HepG2 (cell line): ENCODE measurements at regions not wholly inside any gene's neighbourhood (a gene's known extent, or its start where the extent isn't known, plus 50 kb on each side); places are given as distances from the start of the nearest gene placed in this dataset.

Experiments used
- ATAC-seq: fragments of 200-7000 bp; cut with Tn5 transposase; 3 replicates; pipeline ENCODE4 v1.9.1; 2020; ENCODE audit warnings: mild to moderate bottlenecking, moderate library complexity
- BruUV-seq: library from RNA; stranded (reverse); fragments of 400-500 nt; replicated peaks from 2 replicates; lab custom pipeline; 2021; lab: Mats Ljungman, UMichigan
- CTCF ChIA-PET: fragments of 300-600 bp; formaldehyde crosslinking; extraction: SDS; loops from one replicate; lab custom pipeline; 2021; ENCODE audit warnings: low total read pairs, inconsistent platforms, low intra/inter-chr PET ratio; lab: Yijun Ruan, JAX
- POLR2A ChIA-PET: fragments of 350-600 bp; sonication (Branson Sonifier 250); formaldehyde crosslinking; loops from one replicate; lab custom pipeline; 2020; ENCODE audit warnings: antibody characterized with exemption, inconsistent platforms; lab: Yijun Ruan, JAX
- DNase-seq: peaks from one replicate; pipeline ENCODE4 v3.0.0-alpha.2; 2015; ENCODE audit warnings: low spot score
- FAIRE-seq: peaks from 3 replicates; lab custom pipeline; 2011; peaks lifted over from hg19 to GRCh38; lab: Jason Lieb, UNC
- H2AFZ ChIP-seq: one replicate; pipeline ENCODE4 v1.6.1; 2011; ENCODE audit warnings: low read length, inconsistent platforms
- H3K27ac ChIP-seq: fragments of 300-600 bp; 3 replicates; pipeline ENCODE4 v1.8.0; 2011; ENCODE audit warnings: mixed run types, mild to moderate bottlenecking, mixed read lengths, low read length, inconsistent platforms; ENCODE audit not compliant: insufficient read depth; ENCODE audit errors: extremely low read length
- H3K27me3 ChIP-seq, 2 experiments: fragments of 200-600 bp in 1 of 2; 2 replicates in 1 of 2; 3 replicates in 1 of 2; pipeline versions ENCODE4 v1.6.0 to v1.8.0; 2011; ENCODE audit warnings: low read length in 2 of 2, mild to moderate bottlenecking in 2 of 2, moderate library complexity in 2 of 2, inconsistent platforms in 1 of 2; ENCODE audit not compliant: insufficient read depth in 2 of 2, control insufficient read depth in 1 of 2
- H3K36me3 ChIP-seq, 2 experiments: fragments of 200-600 bp in 1 of 2; replicated peaks in 1 of 2; 2 replicates in 1 of 2; 3 replicates in 1 of 2; pipeline versions ENCODE4 v1.5.1 to v1.8.0; 2011; ENCODE audit warnings: low read length in 2 of 2, inconsistent platforms in 1 of 2; ENCODE audit not compliant: insufficient read depth in 2 of 2, control insufficient read depth in 1 of 2
- H3K4me1 ChIP-seq: 2 replicates; pipeline ENCODE4 v1.5.1; 2012; ENCODE audit warnings: low read length, inconsistent platforms; ENCODE audit not compliant: insufficient read depth
- H3K4me2 ChIP-seq: 2 replicates; pipeline ENCODE4 v1.6.0; 2011; ENCODE audit warnings: low read depth, low read length, inconsistent platforms
- H3K4me3 ChIP-seq, 3 experiments: fragments of 200-600 bp in 1 of 3; sonication (generic), shearing (Covaris generic) in 1 of 3; replicated peaks in 1 of 3; 2 replicates each; pipeline ENCODE4 v1.5.1; 2011 to 2016; ENCODE audit warnings: low read length in 3 of 3, inconsistent platforms in 2 of 3, low read depth in 2 of 3, mild to moderate bottlenecking in 2 of 3, control low read depth in 1 of 3, mixed read lengths in 1 of 3; ENCODE audit not compliant: insufficient read depth in 1 of 3
- H3K79me2 ChIP-seq: one replicate; pipeline ENCODE4 v1.6.1; 2011; ENCODE audit warnings: low read length, inconsistent platforms; ENCODE audit not compliant: insufficient read depth
- H3K9ac ChIP-seq: 2 replicates; pipeline ENCODE4 v1.6.0; 2011; ENCODE audit warnings: mild to moderate bottlenecking, low read depth, low read length, inconsistent platforms; ENCODE audit not compliant: insufficient read depth
- H3K9me3 ChIP-seq: 2 replicates; pipeline ENCODE4 v1.5.1; 2012; ENCODE audit warnings: mild to moderate bottlenecking, low read length
- H4K20me1 ChIP-seq: 2 replicates; pipeline ENCODE4 v1.6.0; 2011; ENCODE audit warnings: inconsistent platforms, mild to moderate bottlenecking, low read length, moderate library complexity; ENCODE audit not compliant: insufficient read depth
- GPBP1L1 ChIP-seq: sonication (generic); formaldehyde crosslinking; IDR thresholded peaks from 2 replicates; pipeline ENCODE4 v1.5.0; 2020; ENCODE audit warnings: mild to moderate bottlenecking, missing genetic modification reagents
- HNF4A ChIP-seq: sonication (generic); formaldehyde crosslinking; IDR thresholded peaks from 2 replicates; pipeline ENCODE4 v1.4.0; 2020; ENCODE audit warnings: missing genetic modification reagents
- MTA3 ChIP-seq: sonication (generic); formaldehyde crosslinking; IDR thresholded peaks from 2 replicates; pipeline ENCODE4 v1.4.0; 2020; ENCODE audit warnings: missing genetic modification reagents
- NR2F1 ChIP-seq, 2 experiments: fragments of 450-650 bp in 1 of 2; formaldehyde crosslinking in 1 of 2; IDR thresholded peaks; 2 replicates each; pipeline versions ENCODE4 v1.5.0 to v1.6.1; 2016 to 2020; ENCODE audit warnings: mild to moderate bottlenecking in 1 of 2, missing compliant biosample characterization in 1 of 2, missing genetic modification reagents in 1 of 2, moderate library complexity in 1 of 2
- ZBTB25 ChIP-seq: IDR thresholded peaks from 2 replicates; pipeline ENCODE4 v1.6.1; 2018; ENCODE audit warnings: missing genetic modification reagents
- ZNF224 ChIP-seq: sonication (generic); formaldehyde crosslinking; IDR thresholded peaks from 2 replicates; pipeline ENCODE4 v1.5.0; 2020; ENCODE audit warnings: mild to moderate bottlenecking, missing genetic modification reagents
- ZNF746 ChIP-seq: sonication (generic); formaldehyde crosslinking; IDR thresholded peaks from 2 replicates; pipeline ENCODE4 v1.8.0; 2022; ENCODE audit warnings: mild to moderate bottlenecking, missing genetic modification reagents
- ZNF792 ChIP-seq: IDR thresholded peaks from 2 replicates; pipeline ENCODE4 v1.6.1; 2016
- ZSCAN9 ChIP-seq: IDR thresholded peaks from 2 replicates; pipeline ENCODE4 v1.6.1; 2016; ENCODE audit warnings: borderline replicate concordance
- WGBS: methylation state at CpG from one replicate; pipeline ENCODE4 v1.1.6; 2017; ENCODE audit warnings: low lambda C conversion rate; 5-methylcytosine and 5-hydroxymethylcytosine counted together
- in situ Hi-C: cut with HindIII; loops from 2 replicates; pipeline ENCODE4 v1.10.0; 2017; ENCODE audit warnings: low pct_unique_long_range_greater_than_20kb; ENCODE audit not compliant: extremely low pct_ligation_motif_present
- intact Hi-C: fragments of 100-400 bp; cut with micrococcal nuclease; formaldehyde crosslinking; loops from one replicate; pipeline ENCODE4 v1.10.0; 2022; ENCODE audit not compliant: unreplicated experiment
- TF ChIP-seq, protein P1 (sequence below): sonication (generic); formaldehyde crosslinking; IDR thresholded peaks from 2 replicates; pipeline ENCODE4 v1.4.0; 2020; ENCODE audit warnings: missing genetic modification reagents

DNA sequence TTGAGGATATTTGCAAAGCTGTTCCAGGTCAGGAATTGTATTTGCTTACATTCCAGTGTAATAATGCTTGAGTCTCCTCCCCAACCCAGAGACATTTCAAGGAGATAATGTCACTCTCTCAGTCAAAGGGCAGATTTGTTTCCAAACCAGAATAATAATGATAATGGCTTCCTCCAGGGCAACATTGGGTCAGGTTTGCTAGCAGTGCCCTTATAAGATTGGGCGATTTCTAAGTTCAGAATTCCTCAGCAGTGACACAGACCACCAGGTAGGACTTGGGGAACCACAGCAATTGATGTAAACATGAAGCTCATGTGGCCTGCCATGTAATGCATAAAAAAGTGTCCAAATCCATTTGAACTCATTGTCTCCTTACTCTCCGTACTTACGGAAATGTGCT lies 125.2 kb downstream of the BMP15 start:
- TF ChIP-seq GPBP1L1 (no peak), ZNF224 (no peak), ZSCAN9 (CRISPR knock-in tag) (no peak), HNF4A (CRISPR knock-in tag) (no peak), ZNF746 (no peak), ZBTB25 (CRISPR knock-in tag) (no peak), NR2F1 (CRISPR knock-in tag; IDR thresholded peaks at IDR 0.05) (no peak), MTA3 (CRISPR knock-in tag) (no peak), ZNF792 (CRISPR knock-in tag) (no peak)
- TF ChIP-seq, protein P1, sequence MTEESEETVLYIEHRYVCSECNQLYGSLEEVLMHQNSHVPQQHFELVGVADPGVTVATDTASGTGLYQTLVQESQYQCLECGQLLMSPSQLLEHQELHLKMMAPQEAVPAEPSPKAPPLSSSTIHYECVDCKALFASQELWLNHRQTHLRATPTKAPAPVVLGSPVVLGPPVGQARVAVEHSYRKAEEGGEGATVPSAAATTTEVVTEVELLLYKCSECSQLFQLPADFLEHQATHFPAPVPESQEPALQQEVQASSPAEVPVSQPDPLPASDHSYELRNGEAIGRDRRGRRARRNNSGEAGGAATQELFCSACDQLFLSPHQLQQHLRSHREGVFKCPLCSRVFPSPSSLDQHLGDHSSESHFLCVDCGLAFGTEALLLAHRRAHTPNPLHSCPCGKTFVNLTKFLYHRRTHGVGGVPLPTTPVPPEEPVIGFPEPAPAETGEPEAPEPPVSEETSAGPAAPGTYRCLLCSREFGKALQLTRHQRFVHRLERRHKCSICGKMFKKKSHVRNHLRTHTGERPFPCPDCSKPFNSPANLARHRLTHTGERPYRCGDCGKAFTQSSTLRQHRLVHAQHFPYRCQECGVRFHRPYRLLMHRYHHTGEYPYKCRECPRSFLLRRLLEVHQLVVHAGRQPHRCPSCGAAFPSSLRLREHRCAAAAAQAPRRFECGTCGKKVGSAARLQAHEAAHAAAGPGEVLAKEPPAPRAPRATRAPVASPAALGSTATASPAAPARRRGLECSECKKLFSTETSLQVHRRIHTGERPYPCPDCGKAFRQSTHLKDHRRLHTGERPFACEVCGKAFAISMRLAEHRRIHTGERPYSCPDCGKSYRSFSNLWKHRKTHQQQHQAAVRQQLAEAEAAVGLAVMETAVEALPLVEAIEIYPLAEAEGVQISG (CRISPR knock-in tag) = no peak
- Histone ChIP-seq H3K9ac (no peak overlapping the region), H3K79me2 (no peaks in the 10 kb centered on the region), H3K9me3 (no peaks in the 10 kb centered on the region), H3K4me1 (no peaks in the 10 kb centered on the region), H3K4me3 (no peak overlapping the region), H3K27me3 (no peaks in the 10 kb centered on the region), H3K4me2 (no peak overlapping the region), H3K36me3 (no peaks in the 10 kb centered on the region), H3K27ac (no peak overlapping the region), H2AFZ (no peak overlapping the region), H4K20me1 (no peaks in the 10 kb centered on the region)
- POLR2A ChIA-PET = no interaction called here
- BruUV-seq = no TSS peak
- intact Hi-C loops = no loop called here
- in situ Hi-C loops = no loop called here
- no peak for FAIRE-seq
- 100% methylated on average over 2 of the region's 3 CpGs for WGBS
- no peak for DNase-seq
- CTCF ChIA-PET = no interaction called here
- ATAC-seq = no peak
